ENCODE measurements at regions not wholly inside any gene's neighbourhood (a gene's known extent, or its start where the extent isn't known, plus 50 kb on each side); places are given as distances from the start of the nearest gene placed in this dataset.

- no peak overlapping the region for H3K4me3 ChIP-seq (ENCODE audit: control insufficient read depth, low read depth, low read length)
- TF ChIP-seq, protein P1, sequence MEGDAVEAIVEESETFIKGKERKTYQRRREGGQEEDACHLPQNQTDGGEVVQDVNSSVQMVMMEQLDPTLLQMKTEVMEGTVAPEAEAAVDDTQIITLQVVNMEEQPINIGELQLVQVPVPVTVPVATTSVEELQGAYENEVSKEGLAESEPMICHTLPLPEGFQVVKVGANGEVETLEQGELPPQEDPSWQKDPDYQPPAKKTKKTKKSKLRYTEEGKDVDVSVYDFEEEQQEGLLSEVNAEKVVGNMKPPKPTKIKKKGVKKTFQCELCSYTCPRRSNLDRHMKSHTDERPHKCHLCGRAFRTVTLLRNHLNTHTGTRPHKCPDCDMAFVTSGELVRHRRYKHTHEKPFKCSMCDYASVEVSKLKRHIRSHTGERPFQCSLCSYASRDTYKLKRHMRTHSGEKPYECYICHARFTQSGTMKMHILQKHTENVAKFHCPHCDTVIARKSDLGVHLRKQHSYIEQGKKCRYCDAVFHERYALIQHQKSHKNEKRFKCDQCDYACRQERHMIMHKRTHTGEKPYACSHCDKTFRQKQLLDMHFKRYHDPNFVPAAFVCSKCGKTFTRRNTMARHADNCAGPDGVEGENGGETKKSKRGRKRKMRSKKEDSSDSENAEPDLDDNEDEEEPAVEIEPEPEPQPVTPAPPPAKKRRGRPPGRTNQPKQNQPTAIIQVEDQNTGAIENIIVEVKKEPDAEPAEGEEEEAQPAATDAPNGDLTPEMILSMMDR (IDR thresholded peaks at IDR 0.05; ENCODE audit: control insufficient read depth, insufficient read depth, low read depth, low read length, missing control alignments) = no peak
- peak; percentile 13 for DNase-seq (ENCODE audit: low read depth)
Measured at GRCh38 chr2:168300460-168300859, 53.1 kb upstream of the STK39 start.

GRCh38 chr2:168304024-168304681, 56.8 kb upstream of the STK39 start:
- DNase-seq (ENCODE audit: low read depth) = no peak
- no peak overlapping the region for H3K4me3 ChIP-seq (ENCODE audit: control insufficient read depth, low read depth, low read length)
- TF ChIP-seq, protein P1 (IDR thresholded peaks at IDR 0.05; ENCODE audit: control insufficient read depth, insufficient read depth, low read depth, low read length, missing control alignments) = no peak

DNA sequence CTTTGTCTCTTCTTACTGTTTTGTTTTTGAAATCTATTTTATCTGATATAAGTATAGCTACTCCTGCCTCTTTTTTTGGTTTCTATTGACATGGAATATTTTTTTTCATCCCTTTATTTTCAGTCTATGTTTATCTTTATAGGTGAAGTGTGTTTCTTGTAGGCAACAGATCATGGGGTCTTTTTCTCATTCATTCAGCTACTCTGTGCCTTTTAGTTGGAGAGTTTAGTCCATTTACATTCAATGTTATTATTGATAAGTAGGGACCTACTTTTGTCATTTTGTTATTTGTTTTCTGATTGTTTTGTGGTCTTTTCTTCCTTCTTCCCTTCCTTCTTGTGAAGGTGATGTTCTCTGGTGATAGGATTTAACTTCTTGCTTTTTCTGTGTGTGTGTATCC, 60.0 kb upstream of the STK39 start:
- DNase-seq (ENCODE audit: low read depth) = no peak
- TF ChIP-seq, protein P1 (IDR thresholded peaks at IDR 0.05; ENCODE audit: control insufficient read depth, insufficient read depth, low read depth, low read length, missing control alignments) = no peak

GRCh38 chr2:168310580-168310979, 63.2 kb upstream of the STK39 start:
- no peak overlapping the region for H3K4me3 ChIP-seq (ENCODE audit: control insufficient read depth, low read depth, low read length)
- TF ChIP-seq, protein P1 (IDR thresholded peaks at IDR 0.05; ENCODE audit: control insufficient read depth, insufficient read depth, low read depth, low read length, missing control alignments) = no peak
- DNase-seq (ENCODE audit: low read depth) = no peak

More for the DNA sequence above, 60.0 kb upstream of the STK39 start:
- no peak overlapping the region for H3K4me3 ChIP-seq (ENCODE audit: control insufficient read depth, low read depth, low read length)

- TF ChIP-seq, protein P1 (IDR thresholded peaks at IDR 0.05; ENCODE audit: control insufficient read depth, insufficient read depth, low read depth, low read length, missing control alignments) = no peak
- DNase-seq (ENCODE audit: low read depth) = no peak
Measured at GRCh38 chr2:168311261-168311910, 64.0 kb upstream of the STK39 start.

DNA sequence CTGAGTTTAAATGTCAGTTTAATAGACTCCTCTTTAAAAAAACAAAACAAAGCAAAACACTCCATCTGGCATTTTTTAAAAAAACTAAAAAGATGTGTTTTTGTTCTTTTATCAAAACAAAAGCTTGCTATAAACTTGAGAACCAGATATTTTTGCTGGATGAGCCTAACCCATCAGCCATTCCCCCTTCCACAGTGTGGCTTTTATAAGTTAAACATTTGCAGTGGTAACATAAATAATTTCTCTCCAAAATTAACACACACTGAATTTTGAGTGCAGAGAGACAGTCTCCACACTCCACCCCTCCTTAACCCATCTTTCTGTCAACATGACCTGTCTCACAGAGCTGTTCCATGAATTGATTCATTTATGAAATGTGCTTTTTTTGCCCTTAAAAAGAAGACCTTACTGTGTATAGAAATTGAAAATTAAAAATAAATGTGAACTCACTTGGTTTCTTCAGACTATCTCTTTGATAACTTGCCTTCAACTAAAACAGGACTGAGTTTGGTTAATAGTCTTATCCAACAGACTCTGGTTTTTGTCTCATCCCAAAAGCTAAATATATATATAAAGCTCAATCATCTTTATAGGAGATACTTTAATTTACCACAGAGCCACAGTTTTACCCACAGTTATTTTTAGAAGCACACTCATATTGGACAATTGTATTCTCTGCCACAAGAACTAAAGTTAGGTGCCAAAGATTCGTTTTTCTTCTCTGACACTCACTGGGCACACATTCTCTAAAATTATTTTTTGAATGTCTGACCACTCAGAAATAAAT, 64.8 kb upstream of the STK39 start:
- TF ChIP-seq, protein P1 (IDR thresholded peaks at IDR 0.05; ENCODE audit: control insufficient read depth, insufficient read depth, low read depth, low read length, missing control alignments) = no peak
- H3K4me3 ChIP-seq (ENCODE audit: control insufficient read depth, low read depth, low read length) = no peak overlapping the region
- DNase-seq (ENCODE audit: low read depth) = no peak

More at GRCh38 chr2:168311261-168311910, 64.0 kb upstream of the STK39 start:
- H3K4me3 ChIP-seq (ENCODE audit: control insufficient read depth, low read depth, low read length) = no peak overlapping the region

Measured in AG09309 (cell line).